ENCODE measurements at regions not wholly inside any gene's neighbourhood (a gene's known extent, or its start where the extent isn't known, plus 50 kb on each side); places are given as distances from the start of the nearest gene placed in this dataset.

DNA sequence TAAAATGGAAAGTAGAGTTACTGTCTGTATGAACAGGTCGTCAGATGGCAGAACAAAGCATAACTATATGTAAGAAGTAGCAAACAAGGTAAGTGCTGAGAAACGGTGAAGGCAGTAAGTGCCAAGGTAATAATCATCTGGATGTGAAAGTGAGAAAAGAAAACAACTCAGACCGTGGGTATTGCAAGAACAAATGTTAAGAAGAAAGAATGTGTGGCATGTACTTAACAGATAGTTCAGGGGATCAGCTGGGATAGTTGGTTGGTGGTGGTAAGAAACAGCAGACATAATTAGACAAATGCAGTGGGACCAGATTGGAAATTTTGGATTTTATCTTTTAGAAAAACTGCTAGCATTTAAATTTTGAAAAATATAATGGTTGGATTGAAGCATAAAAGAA, 375.8 kb upstream of the NXPH2 start:
- Histone ChIP-seq H3K4me1 (replicated peaks in 1 of 2) (peaks cover 0 to 2% of the 10 kb centered on the region in 2 donors), H3K4me3 (no peak overlapping the region), H3K27ac (no peak overlapping the region)
- in situ Hi-C loops (cut with MboI; ENCODE audit: low pct_unique_long_range_greater_than_20kb in 2 of 9, low sequenced_read_pairs in 9 of 9, unreplicated experiment in 9 of 9), result no loop called here
- WGBS, 10 experiments, result 0 to 86% (median 66%) methylated on average over 1 to 3 of the region's 3 CpGs; no CpG with 5 or more reads in 1 of the 10 experiments
- ATAC-seq (replicated peaks in 6 of 8), result no peak

DNA sequence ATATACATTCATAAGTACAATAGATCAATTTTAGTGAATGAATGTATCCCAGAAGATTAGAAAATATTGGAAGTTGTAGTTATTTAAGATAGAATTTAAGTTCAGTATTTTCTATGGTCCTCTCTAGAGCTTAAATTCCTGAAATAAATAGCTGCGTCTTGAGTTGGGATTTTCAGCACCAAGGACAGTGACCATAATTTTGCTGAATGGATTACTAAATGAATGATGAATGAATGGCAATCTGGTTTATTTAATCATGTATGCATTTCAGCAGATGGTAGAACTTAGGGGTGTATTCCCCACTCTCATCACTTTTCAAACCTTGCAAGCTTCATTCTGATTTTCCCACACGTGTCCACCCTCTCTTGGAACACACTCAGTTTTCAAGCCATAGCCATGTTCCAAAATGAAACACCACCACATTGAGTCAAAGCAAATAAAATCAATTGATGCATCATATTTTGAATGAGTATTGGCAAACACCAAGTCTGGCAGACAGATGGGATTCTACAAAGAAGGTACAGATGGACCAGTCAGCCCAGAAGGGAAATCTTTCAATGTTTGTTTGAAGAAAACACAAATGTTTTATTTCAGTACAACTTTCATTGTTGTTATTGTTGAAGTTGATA, 362.2 kb upstream of the NXPH2 start:
- no peak for ATAC-seq (replicated peaks in 6 of 8)
- in situ Hi-C loops (cut with MboI; ENCODE audit: low pct_unique_long_range_greater_than_20kb in 2 of 9, low sequenced_read_pairs in 9 of 9, unreplicated experiment in 9 of 9), result no loop called here
- no peak overlapping the region for H3K27ac ChIP-seq
- H3K4me3 ChIP-seq, result no peak overlapping the region
- H3K4me1 ChIP-seq (replicated peaks in 1 of 2), result peaks cover 0 to 4% of the 10 kb centered on the region in 2 donors
- 0 to 78% (median 46%) methylated on average over 1 to 2 of the region's 2 CpGs; no CpG with 5 or more reads in 1 of the 10 experiments for WGBS, 10 experiments

GRCh38 chr2:139124271-139124670, 344.1 kb upstream of the NXPH2 start:
- H3K4me3 ChIP-seq, result no peak overlapping the region
- peak in 1 of 8 experiments; percentile 62 for ATAC-seq (replicated peaks in 6 of 8)
- H3K4me1 ChIP-seq (replicated peaks in 1 of 2), result no peaks in the 10 kb centered on the region
- in situ Hi-C loops (cut with MboI; ENCODE audit: low pct_unique_long_range_greater_than_20kb in 2 of 9, low sequenced_read_pairs in 9 of 9, unreplicated experiment in 9 of 9), result no loop called here
- no peak overlapping the region for H3K27ac ChIP-seq

- Histone ChIP-seq H3K27ac (no peak overlapping the region), H3K4me1 (replicated peaks in 1 of 2) (no peaks in the 10 kb centered on the region), H3K4me3 (no peak overlapping the region)
- 0 to 100% (median 77%) methylated on average over 1 of the region's 1 CpG; no CpG with 5 or more reads in 2 of the 10 experiments for WGBS, 10 experiments
- no peak for ATAC-seq (replicated peaks in 6 of 8)
- in situ Hi-C loops (cut with MboI; ENCODE audit: low pct_unique_long_range_greater_than_20kb in 2 of 9, low sequenced_read_pairs in 9 of 9, unreplicated experiment in 9 of 9), result no loop called here
Observed at GRCh38 chr2:139123795-139124194, 343.6 kb upstream of the NXPH2 start.

- no peak overlapping the region for H3K4me3 ChIP-seq
- WGBS, 10 experiments, result 10 to 79% (median 41%) methylated on average over 1 to 4 of the region's 7 CpGs; no CpG with 5 or more reads in 1 of the 10 experiments
- H3K4me1 ChIP-seq (replicated peaks in 1 of 2), result no peaks in the 10 kb centered on the region
- peak in 4 of 8 experiments; percentile 28 to 43 (median 40) for ATAC-seq (replicated peaks in 6 of 8)
- in situ Hi-C loops (cut with MboI; ENCODE audit: low pct_unique_long_range_greater_than_20kb in 2 of 9, low sequenced_read_pairs in 9 of 9, unreplicated experiment in 9 of 9), result no loop called here
- H3K27ac ChIP-seq, result no peak overlapping the region
Observed at GRCh38 chr2:139122711-139123158, 342.5 kb upstream of the NXPH2 start.

GRCh38 chr2:139099721-139100120, 319.5 kb upstream of the NXPH2 start:
- peak in 1 of 8 experiments; percentile 16 for ATAC-seq (replicated peaks in 6 of 8)
- WGBS, 10 experiments, result 0 to 100% (median 21%) methylated on average over 1 of the region's 1 CpG; no CpG with 5 or more reads in 3 of the 10 experiments
- no peak overlapping the region for H3K27ac ChIP-seq
- no peak overlapping the region for H3K4me3 ChIP-seq
- H3K4me1 ChIP-seq (replicated peaks in 1 of 2), result no peaks in the 10 kb centered on the region
- in situ Hi-C loops (cut with MboI; ENCODE audit: low pct_unique_long_range_greater_than_20kb in 2 of 9, low sequenced_read_pairs in 9 of 9, unreplicated experiment in 9 of 9), result no loop called here

DNA sequence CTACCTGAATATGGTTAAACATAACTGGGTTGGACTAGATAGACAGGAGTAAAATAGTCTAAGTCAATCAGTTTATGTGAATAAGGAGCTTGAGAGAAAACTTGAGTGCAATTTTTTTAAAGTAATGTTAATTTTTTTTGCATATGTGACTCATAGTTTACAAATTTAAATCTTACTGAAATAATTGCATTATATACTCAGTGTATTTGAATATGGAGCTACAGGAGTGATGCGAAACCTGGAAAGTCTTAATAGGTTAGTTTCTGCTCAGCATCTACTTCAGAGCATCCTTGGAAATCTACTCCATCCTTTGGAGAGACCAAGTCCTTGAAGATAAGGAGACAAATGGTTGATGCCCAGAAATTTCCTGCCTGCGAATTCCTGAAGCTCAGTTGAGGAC, 318.8 kb upstream of the NXPH2 start:
- in situ Hi-C loops (cut with MboI; ENCODE audit: low pct_unique_long_range_greater_than_20kb in 2 of 9, low sequenced_read_pairs in 9 of 9, unreplicated experiment in 9 of 9), result no loop called here
- no peaks in the 10 kb centered on the region for H3K4me1 ChIP-seq (replicated peaks in 1 of 2)
- 0 to 100% (median 85%) methylated on average over 1 to 2 of the region's 2 CpGs; no CpG with 5 or more reads in 1 of the 10 experiments for WGBS, 10 experiments
- H3K27ac ChIP-seq, result no peak overlapping the region
- H3K4me3 ChIP-seq, result no peak overlapping the region
- peak in 3 of 8 experiments; percentile 47 to 83 (median 70) for ATAC-seq (replicated peaks in 6 of 8)

- Histone ChIP-seq H3K4me1 (replicated peaks in 1 of 2) (peaks cover 0 to 16% of the 10 kb centered on the region in 2 donors), H3K4me3 (no peak overlapping the region), H3K27ac (no peak overlapping the region)
- no peak for ATAC-seq (replicated peaks in 6 of 8)
- in situ Hi-C loops (cut with MboI; ENCODE audit: low pct_unique_long_range_greater_than_20kb in 2 of 9, low sequenced_read_pairs in 9 of 9, unreplicated experiment in 9 of 9), result no loop called here
Observed at GRCh38 chr2:139083121-139083520, 302.9 kb upstream of the NXPH2 start.

DNA sequence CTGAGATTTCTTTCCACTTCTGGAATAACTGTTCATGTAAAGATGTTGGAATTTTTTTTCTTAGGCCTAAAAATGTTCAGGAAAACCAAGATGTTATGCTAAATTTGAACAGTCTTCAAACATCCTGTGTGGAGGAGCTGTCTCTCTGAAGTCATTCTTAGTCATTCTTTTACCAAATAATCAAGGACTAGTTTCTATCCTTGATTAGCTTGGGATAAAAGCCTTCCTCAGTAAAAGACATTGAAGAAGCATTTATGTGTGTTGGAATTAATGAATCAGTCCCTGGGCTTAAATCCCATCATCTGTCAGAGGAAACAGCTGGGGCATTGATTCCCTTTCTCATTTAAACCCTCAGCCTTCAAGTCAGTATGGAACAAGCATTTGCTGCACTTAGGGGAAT, 300.1 kb upstream of the NXPH2 start:
- no peak for ATAC-seq (replicated peaks in 6 of 8)
- H3K4me3 ChIP-seq, result no peak overlapping the region
- H3K27ac ChIP-seq, result no peak overlapping the region
- H3K4me1 ChIP-seq (replicated peaks in 1 of 2), result peaks cover 6 to 35% of the 10 kb centered on the region in 2 donors
- in situ Hi-C loops (cut with MboI; ENCODE audit: low pct_unique_long_range_greater_than_20kb in 2 of 9, low sequenced_read_pairs in 9 of 9, unreplicated experiment in 9 of 9), result no loop called here

GRCh38 chr2:139079311-139079710, 299.1 kb upstream of the NXPH2 start:
- in situ Hi-C loops (cut with MboI; ENCODE audit: low pct_unique_long_range_greater_than_20kb in 2 of 9, low sequenced_read_pairs in 9 of 9, unreplicated experiment in 9 of 9), result no loop called here
- Histone ChIP-seq H3K27ac (no peak overlapping the region), H3K4me3 (no peak overlapping the region), H3K4me1 (replicated peaks in 1 of 2) (peaks cover 6 to 35% of the 10 kb centered on the region in 2 donors)
- WGBS, 10 experiments, result 7 to 100% (median 71%) methylated on average over 1 to 2 of the region's 2 CpGs
- no peak for ATAC-seq (replicated peaks in 6 of 8)

DNA sequence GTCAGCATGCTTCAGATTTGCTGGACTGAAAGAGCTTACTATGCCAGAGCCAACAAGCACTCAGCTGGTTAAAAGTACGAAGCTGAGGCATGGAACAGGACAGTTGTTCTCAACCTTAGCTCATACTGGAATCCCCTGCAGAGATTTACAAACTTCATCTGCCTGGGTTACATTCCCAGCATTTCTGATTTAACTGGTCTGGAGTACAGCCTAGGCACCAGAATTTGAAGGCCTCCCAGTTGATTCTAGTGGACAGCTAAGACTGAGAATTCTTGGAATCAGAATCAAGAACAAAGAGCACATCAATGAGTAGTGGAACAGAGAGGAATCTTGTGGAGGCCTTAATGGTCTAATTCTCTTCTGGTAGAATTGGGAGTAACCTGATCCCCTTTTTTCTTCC, 298.2 kb upstream of the NXPH2 start:
- H3K4me3 ChIP-seq, result no peak overlapping the region
- ATAC-seq (replicated peaks in 6 of 8), result no peak
- no peak overlapping the region for H3K27ac ChIP-seq
- in situ Hi-C loops (cut with MboI; ENCODE audit: low pct_unique_long_range_greater_than_20kb in 2 of 9, low sequenced_read_pairs in 9 of 9, unreplicated experiment in 9 of 9), result no loop called here
- peaks cover 6 to 34% of the 10 kb centered on the region in 2 donors for H3K4me1 ChIP-seq (replicated peaks in 1 of 2)
- 0 to 100% (median 27%) methylated on average over 1 of the region's 1 CpG; no CpG with 5 or more reads in 4 of the 10 experiments for WGBS, 10 experiments

- in situ Hi-C loops (cut with MboI; ENCODE audit: low pct_unique_long_range_greater_than_20kb in 2 of 9, low sequenced_read_pairs in 9 of 9, unreplicated experiment in 9 of 9), result no loop called here
- peak in 5 of 8 experiments; percentile 97 to 99 (median 98) for ATAC-seq (replicated peaks in 6 of 8)
- Histone ChIP-seq H3K4me1 (replicated peaks in 1 of 2) (peaks cover 6 to 29% of the 10 kb centered on the region in 2 donors), H3K4me3 (no peak overlapping the region), H3K27ac (peak overlapping the region in 1 of 2 donors; percentile 71)
Observed at GRCh38 chr2:139077099-139077737, 297.0 kb upstream of the NXPH2 start.

DNA sequence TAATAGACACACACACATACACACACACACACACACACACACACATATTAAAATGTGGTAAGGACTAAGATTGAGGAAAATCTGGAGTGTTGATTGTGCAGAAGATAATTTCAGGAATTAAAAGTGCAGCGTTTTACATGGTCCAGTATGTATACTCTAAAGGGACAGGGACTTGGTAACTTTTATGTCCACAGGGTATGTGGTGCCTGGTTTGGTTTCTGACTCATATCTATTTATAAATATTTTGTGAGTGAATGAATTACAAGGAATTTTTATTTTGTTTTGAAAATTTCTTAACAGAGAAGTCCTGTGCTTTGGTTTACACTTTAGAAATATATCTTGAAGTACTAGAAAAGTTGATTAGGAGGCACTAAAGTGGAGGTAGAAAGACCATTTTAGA, 287.7 kb upstream of the NXPH2 start:
- in situ Hi-C loops (cut with MboI; ENCODE audit: low pct_unique_long_range_greater_than_20kb in 2 of 9, low sequenced_read_pairs in 9 of 9, unreplicated experiment in 9 of 9), result no loop called here
- no peak overlapping the region for H3K4me3 ChIP-seq
- WGBS, 10 experiments, result 0 to 100% (median 100%) methylated on average over 1 of the region's 1 CpG; no CpG with 5 or more reads in 3 of the 10 experiments
- peaks cover 3 to 21% of the 10 kb centered on the region in 2 donors for H3K4me1 ChIP-seq (replicated peaks in 1 of 2)
- ATAC-seq (replicated peaks in 6 of 8), result no peak
- H3K27ac ChIP-seq, result no peak overlapping the region

- H3K4me3 ChIP-seq, result no peak overlapping the region
- ATAC-seq (replicated peaks in 6 of 8), result no peak
- H3K27ac ChIP-seq, result no peak overlapping the region
- H3K4me1 ChIP-seq (replicated peaks in 1 of 2), result peaks cover 3 to 21% of the 10 kb centered on the region in 2 donors
- WGBS, 10 experiments, result 8 to 100% (median 85%) methylated on average over 1 to 3 of the region's 3 CpGs; no CpG with 5 or more reads in 1 of the 10 experiments
- in situ Hi-C loops (cut with MboI; ENCODE audit: low pct_unique_long_range_greater_than_20kb in 2 of 9, low sequenced_read_pairs in 9 of 9, unreplicated experiment in 9 of 9), result no loop called here
Observed at GRCh38 chr2:139067072-139067471, 286.9 kb upstream of the NXPH2 start.

Data from motor neuron (in vitro differentiated cells).